H1 (cell line): ENCODE measurements at regions not wholly inside any gene's neighbourhood (a gene's known extent, or its start where the extent isn't known, plus 50 kb on each side); places are given as distances from the start of the nearest gene placed in this dataset.

Experiments
- EZH2 ChIP-seq: fragments of 200-600 bp; sonication (generic); IDR thresholded peaks from 2 replicates; pipeline ENCODE4 v1.7.1; 2012; ENCODE audit warnings: low read depth, mild to moderate bottlenecking, moderate library complexity, low read length, inconsistent platforms; ENCODE audit not compliant: severe bottlenecking
- RXRA ChIP-seq: IDR thresholded peaks from 2 replicates; pipeline ENCODE4 v1.6.1; 2011; ENCODE audit warnings: low read depth, mild to moderate bottlenecking, low read length, moderate library complexity; ENCODE audit not compliant: insufficient read depth
- SP2 ChIP-seq: IDR thresholded peaks from 2 replicates; pipeline ENCODE4 v1.6.1; 2012; ENCODE audit warnings: mild to moderate bottlenecking, low read length, inconsistent platforms

- TF ChIP-seq RXRA, result no peak
- TF ChIP-seq SP2, result no peak
- TF ChIP-seq EZH2, result no peak
Measured at GRCh38 chr5:158393457-158393856, 534.5 kb upstream of the CLINT1 start (continued).
